LoVo (cell line): ENCODE measurements at regions not wholly inside any gene's neighbourhood (a gene's known extent, or its start where the extent isn't known, plus 50 kb on each side); places are given as distances from the start of the nearest gene placed in this dataset.
A peak's percentile ranks its signal among the peaks of the same experiment; 100 is the strongest.

Experiments used
- DNase-seq: peaks from one replicate; pipeline ENCODE4 v3.0.0-alpha.2; 2016; ENCODE audit warnings: low spot score

DNA sequence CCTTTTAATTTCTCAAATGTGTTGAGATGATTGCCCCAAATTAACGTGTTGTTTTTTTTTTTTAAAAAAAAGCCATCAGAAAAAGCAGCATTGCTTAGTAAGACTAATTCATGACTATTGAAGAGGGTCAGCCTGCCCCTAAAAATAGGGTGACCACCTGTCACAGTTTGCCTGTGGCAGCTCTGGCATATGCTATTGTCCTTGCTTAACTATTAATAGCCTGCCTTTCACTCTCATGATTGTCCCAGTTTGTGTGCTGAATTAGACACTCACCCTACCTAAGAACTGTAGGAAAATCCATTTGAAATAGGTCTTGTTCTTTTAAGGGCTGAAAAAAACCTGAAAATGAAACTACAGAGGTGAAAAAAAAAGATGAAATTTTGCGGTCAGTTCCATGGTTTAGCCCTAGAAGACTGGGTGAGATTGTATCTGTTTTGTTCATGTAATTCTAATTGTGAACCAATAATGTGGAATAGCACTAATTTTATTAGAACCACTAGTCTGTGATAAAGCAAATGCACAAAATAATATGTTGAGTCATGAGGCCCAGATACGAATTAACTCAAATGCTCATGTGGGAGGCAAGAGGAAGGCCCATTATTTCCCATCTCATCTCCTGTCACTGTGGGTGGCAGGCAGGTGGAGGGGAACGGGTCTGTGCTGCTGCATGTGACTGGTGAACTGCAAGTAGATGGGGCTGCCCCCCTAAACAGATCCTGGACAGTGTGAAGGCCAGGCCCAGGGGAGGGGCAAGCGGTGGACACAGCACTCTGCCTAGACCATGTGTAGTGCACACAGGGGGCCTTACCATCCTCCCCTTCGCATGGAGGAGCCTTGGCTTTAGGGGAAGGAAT lies 265.4 kb upstream of the NFE2L3 start:
- DNase-seq = no peak

DNA sequence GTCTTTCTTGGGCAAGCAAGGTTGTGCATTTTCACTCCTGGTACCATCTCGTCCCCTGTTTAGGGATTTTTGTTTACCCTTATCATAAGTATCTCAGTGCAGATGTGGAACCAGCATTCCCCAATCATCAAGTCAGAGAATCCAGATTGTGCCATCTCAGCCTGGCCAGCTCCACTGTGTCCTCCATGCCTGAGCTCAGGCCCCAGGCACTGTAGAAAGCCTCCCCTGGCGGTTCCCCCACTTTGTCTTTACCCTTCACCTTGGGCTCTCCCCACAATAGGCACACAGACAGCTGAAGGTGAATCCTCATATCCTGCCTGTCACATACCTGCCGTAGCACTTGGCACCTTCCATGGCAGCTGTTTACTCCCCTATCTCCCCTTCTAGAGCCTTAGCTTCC lies 264.7 kb upstream of the NFE2L3 start:
- DNase-seq = no peak

DNA sequence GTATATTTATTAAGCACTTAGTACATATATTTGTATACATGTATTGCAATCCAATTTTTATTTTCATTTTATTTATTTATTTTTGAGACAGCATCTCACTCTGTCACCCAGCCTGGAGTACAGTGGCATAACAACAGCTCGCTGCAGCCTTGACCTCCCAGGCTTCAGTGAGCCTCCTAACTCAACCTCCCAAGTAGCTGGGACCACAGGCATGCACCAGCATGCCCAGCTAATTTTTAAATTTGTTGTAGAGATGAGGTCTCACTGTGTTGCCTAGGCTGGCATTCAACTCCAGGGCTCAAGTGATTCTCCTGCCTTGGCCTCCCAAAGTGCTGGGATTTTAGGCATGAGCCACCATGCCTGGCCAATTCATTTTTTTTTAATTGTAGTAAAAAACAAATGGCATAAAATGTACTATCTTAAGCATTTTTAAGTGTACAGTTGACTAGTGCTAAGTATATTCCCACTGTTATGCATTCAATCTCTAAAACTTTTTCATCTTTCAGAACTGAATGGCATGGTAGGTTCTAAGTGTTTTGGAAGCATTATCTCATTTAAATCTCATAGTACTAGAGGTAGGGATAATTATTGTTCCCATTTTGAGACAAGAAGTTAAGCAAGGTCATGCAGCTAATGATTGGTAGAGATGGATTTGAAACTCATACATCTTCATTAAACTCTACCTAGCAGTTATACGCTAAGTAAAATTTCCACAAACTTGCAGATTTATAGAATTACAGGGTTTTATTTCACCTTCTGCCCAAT lies 264.0 kb upstream of the NFE2L3 start:
- DNase-seq = no peak

DNA sequence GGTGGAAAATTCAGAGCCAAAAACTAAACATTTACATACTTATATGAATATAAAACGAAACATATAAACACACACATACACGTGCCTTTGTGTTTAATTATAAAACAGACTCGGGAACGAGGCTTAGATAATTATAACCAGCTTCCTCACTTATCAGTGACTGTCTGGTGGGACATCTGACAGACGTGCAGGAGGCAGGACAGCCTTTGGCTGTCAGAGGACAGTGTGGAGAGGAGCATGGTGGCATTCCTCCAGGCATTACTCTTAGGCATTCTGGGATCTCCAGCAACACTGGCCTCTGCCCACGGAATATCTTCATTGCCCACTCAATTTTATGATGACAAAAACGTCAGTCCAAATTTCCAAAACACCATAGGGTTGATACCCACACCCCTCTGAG lies 262.2 kb upstream of the NFE2L3 start:
- no peak for DNase-seq

DNA sequence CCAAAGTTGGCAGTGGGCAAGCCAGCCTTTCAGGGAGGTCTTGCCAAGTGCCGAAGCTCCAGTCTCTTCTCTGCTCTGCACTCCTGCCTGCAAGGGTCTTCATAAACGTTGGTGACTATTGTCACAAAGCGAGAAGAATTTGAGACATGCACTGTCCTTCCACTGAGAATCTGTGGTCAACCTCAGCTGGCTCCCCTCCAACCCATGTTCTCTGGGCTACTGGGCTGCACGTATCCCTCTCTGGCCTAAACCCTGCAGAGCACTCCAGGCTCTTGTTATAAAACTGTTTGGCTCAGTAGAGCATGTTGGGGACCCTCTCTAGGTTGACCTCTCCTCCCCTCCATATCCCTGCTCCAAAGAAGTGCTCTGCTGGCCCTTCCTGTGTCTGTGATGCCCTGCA lies 260.4 kb upstream of the NFE2L3 start:
- peak; percentile 30 for DNase-seq

DNA sequence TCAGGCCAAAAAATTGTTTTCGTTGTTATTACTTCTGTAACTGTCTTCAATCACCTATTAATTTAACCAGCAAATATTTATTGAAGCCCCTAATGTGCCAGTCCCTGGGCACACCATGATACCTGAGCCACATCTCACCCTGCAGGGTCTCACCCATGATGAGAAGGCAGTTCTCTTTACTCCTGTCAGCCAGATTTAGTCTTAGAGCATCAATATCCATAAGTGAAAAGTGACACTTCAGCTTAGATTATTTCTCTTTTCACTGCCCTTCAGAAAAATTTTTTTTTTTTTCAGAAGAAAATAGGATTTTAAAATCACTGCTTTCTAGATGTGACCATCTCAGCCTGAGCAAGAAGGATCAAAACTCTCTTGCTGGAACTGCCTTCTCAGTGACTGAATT lies 258.6 kb upstream of the NFE2L3 start:
- DNase-seq = no peak

DNA sequence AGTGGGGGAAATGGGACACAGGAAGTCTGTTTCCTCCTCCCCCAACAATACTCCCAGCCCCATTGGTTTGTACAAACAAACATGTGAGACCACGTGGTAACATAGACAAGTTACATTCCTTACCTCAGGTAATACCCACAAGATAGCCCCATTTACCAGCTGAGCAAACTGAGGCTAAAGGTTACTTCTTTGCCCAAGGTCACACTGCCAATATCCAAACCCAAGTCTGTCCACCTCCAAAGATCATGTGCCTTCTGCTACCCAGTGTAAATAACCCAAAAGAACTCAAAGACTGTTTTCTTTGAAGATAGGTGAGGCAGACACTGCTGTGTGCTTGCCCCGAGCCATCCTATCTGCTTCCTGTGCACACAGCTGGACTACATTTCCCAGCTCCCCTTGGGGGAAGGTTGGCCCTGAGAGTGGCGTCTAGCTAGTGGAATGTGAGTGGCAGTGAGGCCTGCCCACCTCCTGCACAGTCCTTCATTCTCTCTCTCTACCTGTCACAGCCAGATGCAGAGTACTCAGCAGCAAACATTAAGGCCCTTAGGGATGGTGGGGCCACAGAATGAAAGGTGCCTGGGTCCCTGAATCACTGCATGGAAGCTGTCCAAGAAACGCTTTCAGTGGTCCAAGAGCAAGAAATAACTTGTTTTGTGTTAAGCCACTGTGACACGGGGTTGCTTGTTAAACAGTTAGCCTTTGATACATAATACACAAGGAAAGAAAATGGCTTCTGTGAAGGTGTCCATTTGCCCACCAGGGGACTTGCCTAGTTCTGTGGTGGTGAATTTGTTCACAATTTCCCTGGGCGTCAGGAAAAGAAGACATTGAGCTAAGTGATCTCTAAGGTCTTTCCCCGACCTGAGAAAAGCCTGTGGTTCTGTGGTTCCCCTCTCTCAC lies 257.7 kb upstream of the NFE2L3 start:
- DNase-seq = no peak

DNA sequence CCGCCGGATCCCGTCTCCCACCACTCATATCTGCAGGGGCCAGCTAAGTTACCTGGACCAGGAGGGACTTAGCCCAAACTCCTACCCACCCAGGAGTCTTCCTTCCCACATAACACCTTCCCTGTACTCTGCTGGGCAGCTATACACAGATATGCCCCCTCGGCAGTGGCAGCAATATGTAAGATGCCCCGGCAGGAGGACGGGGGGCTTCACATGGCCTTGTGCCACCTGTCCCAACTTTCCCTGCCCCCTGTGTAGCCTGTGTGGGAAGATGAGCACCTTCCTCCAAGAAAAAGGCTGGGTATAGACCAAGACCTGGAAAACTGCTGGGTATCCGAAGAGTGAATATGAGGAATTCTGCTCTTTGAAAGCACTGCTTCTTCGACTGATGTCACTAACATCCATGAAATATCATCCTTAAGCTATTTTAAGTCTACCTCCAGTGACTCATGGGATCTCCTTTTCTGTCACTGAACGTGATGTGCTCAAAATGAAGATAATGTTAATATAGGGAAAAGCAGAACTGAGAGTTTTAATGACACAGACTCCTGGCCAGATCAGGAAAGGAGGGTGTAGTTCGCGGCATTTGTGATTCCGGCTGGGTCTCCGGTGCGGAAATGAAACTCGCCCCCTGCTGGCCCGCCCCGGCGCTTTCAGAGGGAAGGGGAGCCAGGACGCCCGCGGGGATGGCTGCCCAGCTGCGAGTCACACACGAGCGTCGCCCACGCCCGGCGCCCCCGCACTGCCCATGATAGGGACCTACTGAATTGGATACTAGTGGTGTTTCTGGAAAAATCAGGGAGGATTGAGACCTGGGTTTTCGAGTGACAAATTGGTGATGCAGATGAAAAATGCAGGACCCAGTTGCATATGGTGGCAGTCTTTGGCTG lies 256.9 kb upstream of the NFE2L3 start:
- DNase-seq = peak; percentile 67

DNA sequence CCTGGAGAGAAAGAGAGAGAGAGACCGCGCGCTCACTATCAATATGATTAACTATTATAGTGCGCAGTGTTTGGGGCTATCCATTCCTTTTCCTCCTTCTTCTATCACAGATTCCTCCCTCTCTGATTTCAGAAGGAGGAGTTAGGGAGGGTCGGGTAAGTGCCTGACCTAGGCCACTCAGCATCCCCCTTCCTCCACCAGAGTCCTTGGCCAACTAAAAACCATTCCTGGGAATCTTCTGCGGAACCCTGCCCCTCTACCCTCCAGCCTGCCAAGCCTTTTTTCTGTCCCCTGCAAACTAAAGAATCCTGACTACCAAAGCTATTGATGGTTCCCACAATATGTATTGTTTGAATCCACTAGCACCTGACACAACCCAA lies 256.2 kb upstream of the NFE2L3 start:
- DNase-seq = no peak

DNA sequence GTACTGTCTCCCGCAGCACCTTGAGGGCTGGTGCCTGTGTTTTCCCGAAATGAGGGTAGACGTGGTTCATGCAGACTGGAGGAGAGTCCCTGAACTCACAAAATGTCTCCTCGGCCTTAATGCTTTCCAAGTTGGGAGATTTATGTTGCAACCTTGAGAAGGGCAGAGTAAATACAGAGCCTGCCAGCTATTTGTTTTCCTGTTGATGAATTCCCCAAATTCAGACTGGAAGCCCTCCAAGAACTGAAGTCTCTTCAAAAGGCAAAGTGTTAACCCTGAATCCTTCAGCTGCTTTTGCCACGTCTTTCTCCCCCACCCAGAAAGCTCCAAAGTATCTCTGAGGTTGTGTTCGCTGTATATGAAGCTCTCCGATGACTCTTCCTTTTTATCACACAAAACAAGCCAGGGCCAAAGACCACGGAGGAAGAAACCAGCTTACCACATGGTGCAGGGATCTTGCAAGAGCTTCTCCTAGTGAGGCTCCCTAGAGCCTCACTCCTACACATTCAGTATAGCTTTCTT lies 254.7 kb upstream of the NFE2L3 start:
- DNase-seq = no peak

DNA sequence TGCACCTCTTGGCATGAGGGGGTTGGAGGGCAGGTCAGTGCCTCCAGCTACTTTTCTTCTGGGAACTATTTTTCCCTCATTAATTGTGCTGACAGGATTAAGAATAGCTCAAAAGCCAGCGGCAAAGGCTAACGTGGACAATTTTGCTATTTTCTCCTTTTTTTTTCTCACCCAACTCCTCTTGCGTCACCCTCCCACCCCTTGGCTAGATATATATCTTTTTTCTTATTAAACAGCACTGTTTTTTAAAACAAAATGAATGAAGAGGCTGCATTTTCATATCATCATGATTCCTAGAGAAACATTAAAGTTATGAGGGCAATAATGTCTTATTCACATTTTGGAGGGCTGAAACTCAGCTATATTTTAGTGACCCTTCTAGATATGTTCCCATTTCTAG lies 251.8 kb upstream of the NFE2L3 start:
- no peak for DNase-seq

DNA sequence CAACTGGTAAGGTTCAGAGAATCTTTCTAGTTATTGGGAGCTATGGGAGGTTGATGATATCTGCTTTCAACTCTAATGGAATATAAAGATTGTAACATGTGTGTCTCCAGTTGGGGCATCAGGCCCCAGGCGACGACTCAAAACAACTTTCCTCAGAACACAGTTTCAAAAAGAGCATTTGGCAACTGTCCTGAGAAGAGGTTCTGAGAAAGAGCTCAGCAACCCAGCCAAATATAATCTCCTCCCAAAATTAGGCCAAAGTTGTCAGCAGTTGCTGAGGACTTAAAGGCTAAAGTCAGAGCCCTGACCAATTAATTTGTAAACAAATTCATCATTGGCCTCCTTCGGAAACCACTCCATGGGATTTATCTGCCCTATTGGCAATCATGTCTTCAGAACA lies 251.1 kb upstream of the NFE2L3 start:
- no peak for DNase-seq

DNA sequence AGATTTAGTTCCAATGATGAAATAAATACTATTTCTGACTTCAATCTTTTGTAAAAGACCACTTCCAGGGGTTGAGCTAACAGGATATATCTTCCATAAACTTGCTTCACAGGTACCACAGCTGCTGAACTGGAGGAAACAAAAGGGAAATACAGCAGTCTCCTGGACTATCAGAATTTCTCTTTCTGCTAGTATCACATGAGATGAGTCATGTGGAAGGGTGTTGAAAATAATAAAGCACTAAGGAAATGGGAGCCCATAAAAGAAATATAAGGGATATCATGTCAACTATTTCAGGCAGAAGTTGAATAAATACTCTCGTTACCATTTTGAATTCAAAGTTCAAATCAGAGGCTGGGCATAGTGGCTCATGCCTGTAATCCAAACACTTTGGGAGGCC lies 250.3 kb upstream of the NFE2L3 start:
- DNase-seq = no peak

DNA sequence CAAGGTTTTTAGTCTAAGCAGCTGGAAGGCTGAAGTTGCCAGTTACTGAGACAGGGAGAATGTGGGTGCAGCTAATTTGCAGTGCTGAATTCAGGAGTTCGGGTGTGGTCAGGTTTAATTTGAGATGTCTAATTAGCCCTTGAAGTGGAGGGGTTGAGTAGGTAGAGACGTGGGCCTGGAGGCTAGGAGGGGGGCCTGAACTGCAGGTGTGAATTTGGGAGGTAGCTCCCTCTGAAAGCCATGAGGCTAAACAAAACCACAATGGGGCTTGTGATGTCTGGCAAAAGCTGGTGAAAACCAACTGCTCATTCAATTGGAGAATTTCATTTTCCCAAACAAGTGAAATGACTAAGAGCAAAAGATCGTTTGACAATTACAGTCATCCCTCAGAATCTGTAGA lies 246.0 kb upstream of the NFE2L3 start:
- no peak for DNase-seq

DNA sequence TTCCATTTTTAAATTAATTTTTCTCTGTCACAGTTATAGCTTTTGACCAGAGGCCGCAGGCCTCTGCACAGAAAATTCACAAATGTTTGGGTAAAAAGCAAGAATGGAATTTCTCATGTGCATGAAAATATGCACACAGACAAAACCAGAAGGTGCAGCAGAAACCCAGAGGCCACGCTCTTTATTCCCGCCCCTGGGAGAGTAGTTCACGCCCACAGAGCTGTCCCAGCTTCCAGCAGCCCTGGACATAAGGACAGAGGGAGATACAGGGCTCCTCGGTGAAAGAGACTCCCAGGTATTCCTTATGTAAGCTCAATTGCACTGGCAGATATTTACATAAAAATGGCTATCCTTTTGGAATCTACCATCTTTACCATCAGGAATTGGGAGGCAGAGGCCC lies 245.2 kb upstream of the NFE2L3 start:
- no peak for DNase-seq

DNA sequence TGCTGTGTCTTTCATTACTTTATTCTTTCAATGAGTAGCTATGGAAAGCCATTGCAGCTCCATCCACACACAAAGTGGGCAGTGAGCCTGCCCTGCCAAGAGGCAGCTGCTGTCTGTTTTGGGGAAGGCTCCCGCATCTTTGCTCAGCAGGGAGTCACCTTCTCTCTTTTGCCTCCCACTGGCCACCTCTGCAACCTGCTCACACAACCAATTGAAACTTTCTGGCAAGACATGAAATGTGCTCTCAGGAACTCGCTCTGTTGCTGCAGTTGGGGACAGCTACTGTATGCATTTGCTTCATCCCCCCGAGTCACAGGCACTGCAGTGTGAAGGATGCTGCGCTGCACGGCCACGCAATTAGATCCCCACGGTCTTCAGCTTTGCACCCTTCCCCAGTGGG lies 244.8 kb upstream of the NFE2L3 start:
- DNase-seq = no peak

DNA sequence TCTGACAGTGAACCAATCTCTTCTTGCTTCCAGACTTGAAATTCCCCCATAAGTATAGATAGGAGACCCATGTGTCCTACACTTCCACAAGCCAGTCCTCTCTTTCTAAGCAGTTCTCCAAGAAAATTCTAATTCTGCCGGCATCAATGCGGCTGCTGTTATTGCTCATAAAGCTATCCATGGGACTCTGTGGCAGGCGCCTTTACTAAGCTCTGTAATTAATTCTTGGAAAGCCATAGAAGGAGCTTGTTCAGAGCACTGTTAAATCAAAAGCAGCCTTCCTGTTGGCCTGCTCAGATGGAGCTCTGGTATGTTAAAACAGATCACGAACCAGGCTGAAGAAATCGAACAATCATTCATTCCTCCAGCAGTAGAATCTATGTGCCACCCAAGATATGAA lies 244.3 kb upstream of the NFE2L3 start:
- DNase-seq = no peak

DNA sequence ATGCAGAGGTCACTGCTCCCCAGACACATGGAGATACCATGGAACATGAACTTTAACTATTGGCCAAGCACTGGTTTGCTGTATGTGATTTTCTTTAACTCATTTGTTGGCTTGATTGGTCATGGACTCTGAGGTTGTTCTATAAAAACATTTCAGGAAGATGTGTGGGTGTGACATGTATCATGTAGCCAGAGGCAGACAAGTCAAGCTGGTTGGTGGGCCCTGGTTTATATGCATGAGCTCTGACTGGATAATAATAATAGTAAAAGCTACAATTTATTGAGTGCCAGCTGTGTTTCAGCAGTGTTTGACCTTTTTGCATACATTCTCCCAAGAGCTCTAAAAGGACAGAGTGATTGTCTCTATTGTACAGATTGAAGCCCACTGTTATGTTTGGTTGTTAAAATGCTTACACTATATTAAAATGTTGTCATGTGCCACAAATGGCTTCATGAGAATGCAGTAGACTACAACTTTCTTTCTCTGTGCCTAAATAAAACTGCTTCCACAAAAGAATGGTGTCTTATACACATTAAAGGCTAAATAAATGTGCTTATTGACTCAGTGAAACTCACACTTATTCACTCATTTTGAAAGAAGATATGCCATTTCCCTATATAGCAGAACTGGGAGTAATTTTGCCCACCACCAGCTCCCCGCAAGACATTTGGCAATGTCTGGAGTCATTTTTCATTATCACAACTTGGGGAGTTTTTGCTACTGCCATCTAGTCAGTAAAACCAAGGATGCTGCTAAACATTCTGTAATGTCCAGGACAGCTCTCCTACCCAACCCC lies 243.6 kb upstream of the NFE2L3 start:
- DNase-seq = no peak

DNA sequence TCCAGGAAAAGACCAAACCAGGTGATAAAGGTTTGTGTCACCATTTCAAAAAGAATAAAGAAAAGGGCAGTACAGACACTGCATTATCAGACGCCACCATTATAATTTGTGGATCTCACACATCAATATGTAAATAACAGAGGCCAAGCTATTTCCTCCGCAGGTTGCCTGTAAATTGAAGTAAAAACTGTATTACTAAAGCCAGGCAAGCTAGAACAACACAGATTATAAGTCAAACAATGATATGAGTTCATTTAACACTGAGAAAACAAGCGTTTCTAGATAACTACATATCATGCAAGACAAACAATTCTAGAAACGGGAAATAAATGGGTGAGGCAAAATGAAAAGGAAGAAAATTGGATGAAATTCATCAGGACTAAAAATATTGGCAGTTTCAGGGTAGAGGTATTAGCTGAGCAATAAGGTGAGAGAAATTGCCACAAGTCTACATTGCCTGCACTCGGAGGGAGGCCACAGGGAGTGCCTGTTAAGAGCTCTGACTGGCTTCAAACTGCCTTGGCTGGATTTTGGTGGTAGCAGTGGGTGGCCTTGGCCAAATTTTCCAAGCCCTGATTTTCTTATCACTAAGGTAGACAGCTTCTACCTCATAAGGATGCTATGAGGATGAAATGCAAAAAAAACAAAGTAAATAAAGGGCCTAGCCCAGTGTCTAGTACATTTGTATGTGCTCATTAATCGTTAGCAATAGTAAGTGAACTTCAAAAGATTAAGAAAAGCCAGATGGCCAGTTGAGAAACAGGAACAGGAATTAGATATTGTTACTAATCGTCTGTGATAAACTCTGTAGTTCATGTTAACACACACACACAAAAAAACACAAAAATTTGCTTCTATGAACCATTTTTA lies 240.0 kb upstream of the NFE2L3 start:
- no peak for DNase-seq
